CD4-positive, alpha-beta memory T cell (primary cell): ENCODE measurements at regions not wholly inside any gene's neighbourhood (a gene's known extent, or its start where the extent isn't known, plus 50 kb on each side); places are given as distances from the start of the nearest gene placed in this dataset.

Experiments used
- CTCF ChIA-PET: fragments of 350-600 bp; sonication (Branson Sonifier 250); formaldehyde crosslinking; loops from one replicate; lab custom pipeline; 2021; ENCODE audit warnings: inconsistent platforms; ENCODE audit not compliant: partially characterized antibody; lab: Charles Lee
- POLR2A ChIA-PET: fragments of 350-600 bp; sonication (Branson Sonifier 250); formaldehyde crosslinking; loops from one replicate; lab custom pipeline; 2021; ENCODE audit not compliant: partially characterized antibody; lab: Charles Lee
- DNase-seq, 5 donors: peaks; one replicate each; pipeline versions ENCODE4 v3.0.0 to v3.0.0-alpha.2; 2020 to 2022; ENCODE audit warnings: mixed read lengths in 1 of 5
- H3K27ac ChIP-seq: one replicate; pipeline ENCODE4 v1.7.0; 2013; ENCODE audit warnings: low read depth, low read length
- H3K27me3 ChIP-seq: 2 replicates; pipeline ENCODE4 v1.7.0; 2013; ENCODE audit warnings: mild to moderate bottlenecking, low read length, moderate library complexity; ENCODE audit not compliant: insufficient read depth
- H3K36me3 ChIP-seq: 2 replicates; pipeline ENCODE4 v1.7.0; 2013; ENCODE audit warnings: mild to moderate bottlenecking, low read length, moderate library complexity; ENCODE audit not compliant: insufficient read depth
- H3K4me1 ChIP-seq: 2 replicates; pipeline ENCODE4 v1.7.0; 2013; ENCODE audit warnings: mild to moderate bottlenecking, low read length, moderate library complexity; ENCODE audit not compliant: insufficient read depth
- H3K4me3 ChIP-seq, 2 donors: one replicate each; pipeline ENCODE4 v1.7.0; 2013; ENCODE audit warnings: low read length in 2 of 2, mild to moderate bottlenecking in 1 of 2
- H3K9me3 ChIP-seq, 2 donors: one replicate each; pipeline ENCODE4 v1.7.0; 2013; ENCODE audit warnings: low read length in 2 of 2, control low read depth in 1 of 2; ENCODE audit not compliant: control insufficient read depth in 1 of 2
- H3K27ac Mint-ChIP-seq, 7 donors: one replicate each; pipeline ENCODE4 v1.8.0; 2020 to 2021; ENCODE audit warnings: mixed read lengths in 7 of 7, mild to moderate bottlenecking in 6 of 7, inconsistent platforms in 3 of 7, moderate library complexity in 3 of 7
- H3K27me3 Mint-ChIP-seq, 2 donors: one replicate each; pipeline ENCODE4 v1.8.0; 2020 to 2021; ENCODE audit warnings: mixed read lengths in 2 of 2
- H3K36me3 Mint-ChIP-seq, 2 donors: one replicate each; pipeline ENCODE4 v1.8.0; 2020 to 2021; ENCODE audit warnings: mixed read lengths in 2 of 2, inconsistent platforms in 1 of 2, mild to moderate bottlenecking in 1 of 2
- H3K4me1 Mint-ChIP-seq, 4 donors: one replicate each; pipeline ENCODE4 v1.8.0; 2020 to 2021; ENCODE audit warnings: mixed read lengths in 4 of 4, mild to moderate bottlenecking in 1 of 4
- H3K4me3 Mint-ChIP-seq, 8 donors: one replicate each; pipeline ENCODE4 v1.8.0; 2020 to 2021; ENCODE audit warnings: mixed read lengths in 8 of 8, mild to moderate bottlenecking in 7 of 8, moderate library complexity in 6 of 8, inconsistent platforms in 3 of 8
- H3K9me3 Mint-ChIP-seq, 8 donors: one replicate each; pipeline ENCODE4 v1.8.0; 2020 to 2021; ENCODE audit warnings: mixed read lengths in 8 of 8, mild to moderate bottlenecking in 5 of 8, inconsistent platforms in 3 of 8, moderate library complexity in 1 of 8
- intact Hi-C: fragments of 100-400 bp; cut with micrococcal nuclease; formaldehyde crosslinking; loops from one replicate; pipeline ENCODE4 v1.15.1; 2023

GRCh38 chr6:40804905-40805304, 217.7 kb upstream of the LRFN2 start:
- Mint-ChIP-seq H3K36me3 (no peaks in the 10 kb centered on the region), H3K9me3 (no peaks in the 10 kb centered on the region), H3K4me1 (peaks cover 0 to 2% (median 0%) of the 10 kb centered on the region in 4 donors), H3K4me3 (no peak overlapping the region), H3K27ac (no peak overlapping the region), H3K27me3 (peaks cover 0 to 2% of the 10 kb centered on the region in 2 donors)
- intact Hi-C loops = no loop called here
- ChIA-PET CTCF (no interaction called here), POLR2A (no interaction called here)
- H3K9me3 ChIP-seq = no peaks in the 10 kb centered on the region
- H3K4me3 ChIP-seq = no peak overlapping the region
- H3K27ac ChIP-seq = no peak overlapping the region
- DNase-seq = no peak
- H3K27me3 ChIP-seq = no peaks in the 10 kb centered on the region
- no peaks in the 10 kb centered on the region for H3K36me3 ChIP-seq
- no peaks in the 10 kb centered on the region for H3K4me1 ChIP-seq

- DNase-seq = no peak
- CTCF ChIA-PET = no interaction called here
- Mint-ChIP-seq H3K36me3 (no peaks in the 10 kb centered on the region), H3K4me1 (peaks cover 0 to 2% (median 0%) of the 10 kb centered on the region in 4 donors), H3K4me3 (no peak overlapping the region), H3K9me3 (no peaks in the 10 kb centered on the region), H3K27me3 (no peaks in the 10 kb centered on the region), H3K27ac (no peak overlapping the region)
- H3K9me3 ChIP-seq = no peaks in the 10 kb centered on the region
- no peaks in the 10 kb centered on the region for H3K4me1 ChIP-seq
- H3K27me3 ChIP-seq = no peaks in the 10 kb centered on the region
- no peak overlapping the region for H3K4me3 ChIP-seq
- H3K27ac ChIP-seq = no peak overlapping the region
- intact Hi-C loops = no loop called here
- no peaks in the 10 kb centered on the region for H3K36me3 ChIP-seq
- POLR2A ChIA-PET = no interaction called here
Measured at GRCh38 chr6:40803897-40804702, 216.9 kb upstream of the LRFN2 start.

- H3K27ac ChIP-seq = no peak overlapping the region
- Mint-ChIP-seq H3K27ac (no peak overlapping the region), H3K9me3 (no peaks in the 10 kb centered on the region), H3K4me3 (no peak overlapping the region), H3K4me1 (peaks cover 0 to 2% (median 0%) of the 10 kb centered on the region in 4 donors), H3K27me3 (no peaks in the 10 kb centered on the region), H3K36me3 (no peaks in the 10 kb centered on the region)
- intact Hi-C loops = no loop called here
- H3K36me3 ChIP-seq = no peaks in the 10 kb centered on the region
- no peak for DNase-seq
- no peaks in the 10 kb centered on the region for H3K27me3 ChIP-seq
- ChIA-PET CTCF (no interaction called here), POLR2A (no interaction called here)
- no peaks in the 10 kb centered on the region for H3K9me3 ChIP-seq
- H3K4me1 ChIP-seq = no peaks in the 10 kb centered on the region
- H3K4me3 ChIP-seq = no peak overlapping the region
Measured at GRCh38 chr6:40802481-40802880, 215.3 kb upstream of the LRFN2 start.

- Mint-ChIP-seq H3K9me3 (no peaks in the 10 kb centered on the region), H3K4me1 (peaks cover 0 to 2% (median 0%) of the 10 kb centered on the region in 4 donors), H3K4me3 (no peak overlapping the region), H3K27me3 (peaks cover 0 to 3% of the 10 kb centered on the region in 2 donors), H3K27ac (no peak overlapping the region), H3K36me3 (no peaks in the 10 kb centered on the region)
- intact Hi-C loops = no loop called here
- ChIA-PET POLR2A (no interaction called here), CTCF (no interaction called here)
- Histone ChIP-seq H3K27me3 (no peaks in the 10 kb centered on the region), H3K4me1 (no peaks in the 10 kb centered on the region), H3K36me3 (no peaks in the 10 kb centered on the region), H3K9me3 (no peaks in the 10 kb centered on the region), H3K27ac (no peak overlapping the region), H3K4me3 (no peak overlapping the region)
- DNase-seq = no peak
Measured at GRCh38 chr6:40799296-40800140, 212.4 kb upstream of the LRFN2 start.

GRCh38 chr6:40798069-40798770, 211.1 kb upstream of the LRFN2 start:
- Mint-ChIP-seq H3K9me3 (no peaks in the 10 kb centered on the region), H3K4me3 (no peak overlapping the region), H3K4me1 (peaks cover 0 to 2% (median 0%) of the 10 kb centered on the region in 4 donors), H3K36me3 (no peaks in the 10 kb centered on the region), H3K27ac (no peak overlapping the region), H3K27me3 (peaks cover 0 to 3% of the 10 kb centered on the region in 2 donors)
- Histone ChIP-seq H3K4me1 (no peaks in the 10 kb centered on the region), H3K4me3 (no peak overlapping the region), H3K9me3 (no peaks in the 10 kb centered on the region), H3K27ac (no peak overlapping the region), H3K27me3 (no peaks in the 10 kb centered on the region), H3K36me3 (no peaks in the 10 kb centered on the region)
- ChIA-PET POLR2A (no interaction called here), CTCF (no interaction called here)
- intact Hi-C loops = no loop called here
- DNase-seq = no peak

GRCh38 chr6:40796260-40797221, 209.4 kb upstream of the LRFN2 start:
- Mint-ChIP-seq H3K36me3 (no peaks in the 10 kb centered on the region), H3K4me1 (peaks cover 0 to 2% (median under 1%) of the 10 kb centered on the region in 4 donors), H3K27me3 (peaks cover 0 to 3% of the 10 kb centered on the region in 2 donors), H3K9me3 (no peaks in the 10 kb centered on the region), H3K4me3 (no peak overlapping the region), H3K27ac (no peak overlapping the region)
- intact Hi-C loops = no loop called here
- Histone ChIP-seq H3K4me1 (no peaks in the 10 kb centered on the region), H3K36me3 (no peaks in the 10 kb centered on the region), H3K27ac (no peak overlapping the region), H3K27me3 (no peaks in the 10 kb centered on the region), H3K4me3 (no peak overlapping the region), H3K9me3 (no peaks in the 10 kb centered on the region)
- no peak for DNase-seq
- ChIA-PET CTCF (no interaction called here), POLR2A (no interaction called here)
